HFFc6 (cell line): ENCODE measurements at regions not wholly inside any gene's neighbourhood (a gene's known extent, or its start where the extent isn't known, plus 50 kb on each side); places are given as distances from the start of the nearest gene placed in this dataset.

Experiments used
- DNase-seq: peaks from one replicate; pipeline ENCODE4 v3.0.0-alpha.2; 2018
- H3K27ac Mint-ChIP-seq: 2 replicates; pipeline ENCODE4 v1.8.0; 2020; ENCODE audit warnings: mild to moderate bottlenecking, mixed read lengths
- H3K27me3 Mint-ChIP-seq: 2 replicates; pipeline ENCODE4 v1.8.0; 2021; ENCODE audit warnings: mild to moderate bottlenecking, moderate library complexity, mixed read lengths; ENCODE audit not compliant: insufficient read depth
- H3K36me3 Mint-ChIP-seq: 2 replicates; pipeline ENCODE4 v1.8.0; 2021; ENCODE audit warnings: low read depth, mixed read lengths
- H3K4me1 Mint-ChIP-seq: 2 replicates; pipeline ENCODE4 v1.8.0; 2020; ENCODE audit warnings: low read depth, mixed read lengths
- H3K4me3 Mint-ChIP-seq: 2 replicates; pipeline ENCODE4 v1.8.0; 2020; ENCODE audit warnings: mild to moderate bottlenecking, moderate library complexity, mixed read lengths
- H3K9me3 Mint-ChIP-seq: 2 replicates; pipeline ENCODE4 v1.8.0; 2020; ENCODE audit warnings: mild to moderate bottlenecking, mixed read lengths
- TF ChIP-seq, protein P1 (sequence below): fragments of 200-600 bp; sonication (generic); IDR thresholded peaks from 2 replicates; pipeline ENCODE4 v1.5.0; 2021; ENCODE audit warnings: antibody characterized with exemption, mild to moderate bottlenecking

DNA sequence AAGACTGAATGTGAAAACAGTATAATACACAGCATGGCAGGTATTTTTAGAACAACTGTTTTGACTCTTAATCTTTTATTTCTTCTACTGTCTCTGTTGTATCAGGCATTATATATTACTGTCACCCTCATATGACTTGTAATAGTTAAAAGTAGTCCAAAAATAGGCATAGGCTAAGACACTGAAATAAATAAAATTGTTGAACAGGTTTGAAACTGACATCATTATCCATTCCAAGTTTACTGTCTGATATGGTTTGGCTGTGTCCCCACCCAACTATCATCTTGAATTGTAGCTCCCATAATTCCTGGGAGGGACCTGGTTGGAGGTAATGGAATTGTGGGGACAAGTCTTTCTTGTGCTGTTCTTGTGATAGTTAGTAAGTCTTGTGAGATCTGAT lies 91.4 kb upstream of the CDH19 start:
- DNase-seq: no peak
- no peak overlapping the region for H3K27ac Mint-ChIP-seq
- H3K27me3 Mint-ChIP-seq: no peaks in the 10 kb centered on the region
- H3K36me3 Mint-ChIP-seq: no peaks in the 10 kb centered on the region
- H3K9me3 Mint-ChIP-seq: peaks cover 38% of the 10 kb centered on the region
- no peak overlapping the region for H3K4me3 Mint-ChIP-seq
- H3K4me1 Mint-ChIP-seq: no peaks in the 10 kb centered on the region
- TF ChIP-seq, protein P1, sequence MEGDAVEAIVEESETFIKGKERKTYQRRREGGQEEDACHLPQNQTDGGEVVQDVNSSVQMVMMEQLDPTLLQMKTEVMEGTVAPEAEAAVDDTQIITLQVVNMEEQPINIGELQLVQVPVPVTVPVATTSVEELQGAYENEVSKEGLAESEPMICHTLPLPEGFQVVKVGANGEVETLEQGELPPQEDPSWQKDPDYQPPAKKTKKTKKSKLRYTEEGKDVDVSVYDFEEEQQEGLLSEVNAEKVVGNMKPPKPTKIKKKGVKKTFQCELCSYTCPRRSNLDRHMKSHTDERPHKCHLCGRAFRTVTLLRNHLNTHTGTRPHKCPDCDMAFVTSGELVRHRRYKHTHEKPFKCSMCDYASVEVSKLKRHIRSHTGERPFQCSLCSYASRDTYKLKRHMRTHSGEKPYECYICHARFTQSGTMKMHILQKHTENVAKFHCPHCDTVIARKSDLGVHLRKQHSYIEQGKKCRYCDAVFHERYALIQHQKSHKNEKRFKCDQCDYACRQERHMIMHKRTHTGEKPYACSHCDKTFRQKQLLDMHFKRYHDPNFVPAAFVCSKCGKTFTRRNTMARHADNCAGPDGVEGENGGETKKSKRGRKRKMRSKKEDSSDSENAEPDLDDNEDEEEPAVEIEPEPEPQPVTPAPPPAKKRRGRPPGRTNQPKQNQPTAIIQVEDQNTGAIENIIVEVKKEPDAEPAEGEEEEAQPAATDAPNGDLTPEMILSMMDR: no peak

DNA sequence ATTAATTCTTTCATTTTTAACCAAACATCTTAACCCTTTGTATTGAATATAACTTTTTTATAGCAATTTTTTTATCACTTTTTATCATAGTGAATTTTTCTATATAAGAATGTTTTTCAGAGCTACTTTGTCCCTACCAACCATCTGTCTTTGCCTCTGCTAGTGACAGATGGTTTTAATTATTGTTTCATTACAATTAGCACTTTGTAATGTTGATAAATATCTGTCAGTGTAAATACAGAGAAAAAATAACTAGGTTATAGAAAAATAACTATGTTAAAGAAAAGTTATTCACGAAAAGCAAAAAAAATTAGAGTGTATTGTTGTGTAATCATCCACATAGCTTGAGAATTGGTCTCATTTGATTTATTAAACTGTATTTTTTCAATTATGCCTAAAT lies 91.0 kb upstream of the CDH19 start:
- no peak overlapping the region for H3K27ac Mint-ChIP-seq
- peaks cover 35% of the 10 kb centered on the region for H3K9me3 Mint-ChIP-seq
- no peak overlapping the region for H3K4me3 Mint-ChIP-seq
- TF ChIP-seq, protein P1: no peak
- H3K4me1 Mint-ChIP-seq: no peaks in the 10 kb centered on the region
- no peak for DNase-seq
- no peaks in the 10 kb centered on the region for H3K27me3 Mint-ChIP-seq
- H3K36me3 Mint-ChIP-seq: no peaks in the 10 kb centered on the region

DNA sequence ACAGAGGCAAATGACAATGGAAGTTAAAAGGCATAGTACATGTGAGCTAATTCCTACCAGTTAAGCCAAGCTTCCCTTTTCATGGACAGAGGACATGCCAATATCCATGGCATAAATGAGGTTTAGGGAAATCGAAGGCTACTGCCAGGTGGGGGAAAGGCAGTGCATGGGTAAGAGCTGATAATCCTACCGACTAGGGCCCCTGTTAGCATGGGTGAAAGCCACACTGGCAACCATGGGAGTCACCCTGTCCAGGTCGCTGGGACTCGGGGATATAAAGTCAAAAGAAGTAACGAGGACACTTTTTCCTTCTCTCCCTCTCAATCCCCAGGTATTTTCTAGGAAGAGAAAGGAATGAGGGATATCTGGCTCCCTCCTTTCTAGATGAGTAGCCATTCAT lies 83.7 kb upstream of the CDH19 start:
- Mint-ChIP-seq H3K27ac (no peak overlapping the region), H3K4me1 (no peaks in the 10 kb centered on the region), H3K36me3 (no peaks in the 10 kb centered on the region; the same call in 1 of the 2 replicates), H3K4me3 (no peak overlapping the region), H3K9me3 (peaks cover 39% of the 10 kb centered on the region), H3K27me3 (peaks cover 3% of the 10 kb centered on the region; the same call in 1 of the 2 replicates)
- TF ChIP-seq, protein P1: no peak
- DNase-seq: no peak

DNA sequence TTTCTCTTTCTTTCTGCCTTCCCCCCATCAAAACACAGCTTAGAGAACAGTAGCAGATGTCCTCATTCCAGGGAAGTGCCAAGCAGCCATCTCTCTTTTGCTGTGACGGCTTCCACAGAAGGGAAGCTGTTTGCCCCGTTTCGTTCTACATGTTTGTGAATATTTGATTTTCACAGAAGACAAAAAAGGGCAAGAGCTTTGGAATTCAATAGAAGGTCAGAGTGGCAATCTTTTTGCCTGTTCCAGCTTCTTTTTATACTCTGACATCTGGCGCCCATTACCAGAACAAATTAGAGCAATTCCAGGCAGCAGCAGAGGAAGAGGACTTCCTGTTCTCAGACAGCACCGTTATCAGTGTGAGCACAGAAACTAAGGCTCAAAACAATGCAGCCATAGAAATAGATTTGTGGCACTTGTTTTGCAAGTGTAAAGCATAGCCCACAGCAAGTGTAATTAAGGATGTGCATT lies 79.0 kb upstream of the CDH19 start:
- no peak for DNase-seq
- Mint-ChIP-seq H3K27ac (no peak overlapping the region), H3K4me3 (no peak overlapping the region), H3K4me1 (no peaks in the 10 kb centered on the region), H3K9me3 (peaks cover 43% of the 10 kb centered on the region), H3K27me3 (peaks cover 3% of the 10 kb centered on the region; the same call in 1 of the 2 replicates), H3K36me3 (no peaks in the 10 kb centered on the region; the same call in 1 of the 2 replicates)
- TF ChIP-seq, protein P1: no peak

DNA sequence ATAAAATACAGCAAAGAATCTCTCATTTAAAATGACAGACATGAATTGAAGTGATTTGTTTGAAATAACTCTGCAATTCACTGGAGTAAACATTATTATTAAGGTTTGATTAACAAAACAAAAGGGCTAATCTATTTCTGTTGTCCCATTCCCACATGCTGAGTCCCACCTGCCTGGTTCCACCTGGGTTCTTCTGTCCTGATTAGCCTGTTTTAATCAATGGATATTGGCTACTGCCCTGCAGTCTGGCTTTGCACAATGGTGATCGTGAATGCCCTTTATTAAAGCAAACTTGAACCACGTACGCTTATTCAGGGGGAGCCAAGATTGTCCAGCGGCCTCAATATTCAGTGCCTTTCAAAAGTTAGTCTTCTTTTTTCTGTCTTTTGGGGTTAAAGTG lies 72.8 kb upstream of the CDH19 start:
- peaks cover 4% of the 10 kb centered on the region; the same call in 1 of the 2 replicates for H3K36me3 Mint-ChIP-seq
- TF ChIP-seq, protein P1: no peak
- no peak overlapping the region for H3K4me3 Mint-ChIP-seq
- no peaks in the 10 kb centered on the region for H3K27me3 Mint-ChIP-seq
- no peaks in the 10 kb centered on the region for H3K4me1 Mint-ChIP-seq
- H3K27ac Mint-ChIP-seq: no peak overlapping the region
- no peak for DNase-seq
- H3K9me3 Mint-ChIP-seq: peaks cover 37% of the 10 kb centered on the region

DNA sequence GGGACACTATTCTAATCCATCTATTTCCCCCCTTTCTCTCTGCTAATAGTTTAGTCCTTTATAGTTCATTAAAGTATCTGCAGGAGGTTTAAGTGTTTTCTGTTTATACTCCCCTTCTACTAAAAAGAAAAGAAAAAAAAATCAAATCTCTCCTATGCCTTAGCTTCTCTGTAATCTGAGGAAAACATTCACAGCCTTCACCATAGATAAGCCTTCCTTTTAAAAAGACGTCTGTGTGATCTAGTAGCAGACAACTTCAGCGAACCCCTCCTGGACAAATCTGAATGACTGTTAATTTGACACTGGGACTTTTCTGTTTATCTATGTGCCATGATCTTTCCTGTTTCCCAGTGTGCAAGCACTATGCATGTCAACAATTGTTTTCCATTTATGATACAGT lies 70.4 kb upstream of the CDH19 start:
- Mint-ChIP-seq H3K4me1 (no peaks in the 10 kb centered on the region), H3K4me3 (no peak overlapping the region), H3K36me3 (peaks cover 4% of the 10 kb centered on the region; the same call in 1 of the 2 replicates), H3K9me3 (peaks cover 42% of the 10 kb centered on the region), H3K27ac (no peak overlapping the region), H3K27me3 (no peaks in the 10 kb centered on the region)
- TF ChIP-seq, protein P1: no peak
- no peak for DNase-seq
